ENCODE measurements at regions not wholly inside any gene's neighbourhood (a gene's known extent, or its start where the extent isn't known, plus 50 kb on each side); places are given as distances from the start of the nearest gene placed in this dataset.

GRCh38 chr10:10528563-10528910, 489.1 kb upstream of the CELF2 start:
- TF ChIP-seq, protein P1, sequence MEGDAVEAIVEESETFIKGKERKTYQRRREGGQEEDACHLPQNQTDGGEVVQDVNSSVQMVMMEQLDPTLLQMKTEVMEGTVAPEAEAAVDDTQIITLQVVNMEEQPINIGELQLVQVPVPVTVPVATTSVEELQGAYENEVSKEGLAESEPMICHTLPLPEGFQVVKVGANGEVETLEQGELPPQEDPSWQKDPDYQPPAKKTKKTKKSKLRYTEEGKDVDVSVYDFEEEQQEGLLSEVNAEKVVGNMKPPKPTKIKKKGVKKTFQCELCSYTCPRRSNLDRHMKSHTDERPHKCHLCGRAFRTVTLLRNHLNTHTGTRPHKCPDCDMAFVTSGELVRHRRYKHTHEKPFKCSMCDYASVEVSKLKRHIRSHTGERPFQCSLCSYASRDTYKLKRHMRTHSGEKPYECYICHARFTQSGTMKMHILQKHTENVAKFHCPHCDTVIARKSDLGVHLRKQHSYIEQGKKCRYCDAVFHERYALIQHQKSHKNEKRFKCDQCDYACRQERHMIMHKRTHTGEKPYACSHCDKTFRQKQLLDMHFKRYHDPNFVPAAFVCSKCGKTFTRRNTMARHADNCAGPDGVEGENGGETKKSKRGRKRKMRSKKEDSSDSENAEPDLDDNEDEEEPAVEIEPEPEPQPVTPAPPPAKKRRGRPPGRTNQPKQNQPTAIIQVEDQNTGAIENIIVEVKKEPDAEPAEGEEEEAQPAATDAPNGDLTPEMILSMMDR (IDR thresholded peaks at IDR 0.05; ENCODE audit: low read depth, low read length, missing input control): no peak
- TF ChIP-seq TAF1 (conservative IDR thresholded peaks at IDR 0.05) (no peak), RAD21 (IDR thresholded peaks at IDR 0.05) (no peak), FOXA2 (IDR thresholded peaks at IDR 0.05) (no peak), RXRA (IDR thresholded peaks at IDR 0.05) (no peak), HNF4G (IDR thresholded peaks at IDR 0.05) (no peak), REST (IDR thresholded peaks at IDR 0.05) (no peak), EGR1 (IDR thresholded peaks at IDR 0.05; ENCODE audit: low read depth in 2 of 2) (no peak), JUND (IDR thresholded peaks at IDR 0.05) (no peak), FOXA1 (IDR thresholded peaks at IDR 0.05) (no peak), YY1 (IDR thresholded peaks at IDR 0.05) (no peak), NR2F2 (IDR thresholded peaks at IDR 0.05) (no peak), SP1 (IDR thresholded peaks at IDR 0.05) (no peak), GABPA (IDR thresholded peaks at IDR 0.05 in 1 of 2, conservative IDR thresholded peaks at IDR 0.05 in 1 of 2) (no peak), ATF3 (IDR thresholded peaks at IDR 0.05) (no peak), HNF4A (conservative IDR thresholded peaks at IDR 0.05) (no peak)
- TF ChIP-seq, protein P2, sequence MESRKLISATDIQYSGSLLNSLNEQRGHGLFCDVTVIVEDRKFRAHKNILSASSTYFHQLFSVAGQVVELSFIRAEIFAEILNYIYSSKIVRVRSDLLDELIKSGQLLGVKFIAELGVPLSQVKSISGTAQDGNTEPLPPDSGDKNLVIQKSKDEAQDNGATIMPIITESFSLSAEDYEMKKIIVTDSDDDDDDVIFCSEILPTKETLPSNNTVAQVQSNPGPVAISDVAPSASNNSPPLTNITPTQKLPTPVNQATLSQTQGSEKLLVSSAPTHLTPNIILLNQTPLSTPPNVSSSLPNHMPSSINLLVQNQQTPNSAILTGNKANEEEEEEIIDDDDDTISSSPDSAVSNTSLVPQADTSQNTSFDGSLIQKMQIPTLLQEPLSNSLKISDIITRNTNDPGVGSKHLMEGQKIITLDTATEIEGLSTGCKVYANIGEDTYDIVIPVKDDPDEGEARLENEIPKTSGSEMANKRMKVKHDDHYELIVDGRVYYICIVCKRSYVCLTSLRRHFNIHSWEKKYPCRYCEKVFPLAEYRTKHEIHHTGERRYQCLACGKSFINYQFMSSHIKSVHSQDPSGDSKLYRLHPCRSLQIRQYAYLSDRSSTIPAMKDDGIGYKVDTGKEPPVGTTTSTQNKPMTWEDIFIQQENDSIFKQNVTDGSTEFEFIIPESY (IDR thresholded peaks at IDR 0.05): no peak
- TF ChIP-seq, protein P3, sequence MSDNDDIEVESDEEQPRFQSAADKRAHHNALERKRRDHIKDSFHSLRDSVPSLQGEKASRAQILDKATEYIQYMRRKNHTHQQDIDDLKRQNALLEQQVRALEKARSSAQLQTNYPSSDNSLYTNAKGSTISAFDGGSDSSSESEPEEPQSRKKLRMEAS (IDR thresholded peaks at IDR 0.05): no peak
- no peak overlapping the region for H3K27ac ChIP-seq (ENCODE audit: low read depth in 1 of 2, low read length in 2 of 2)
- H3K4me3 ChIP-seq (ENCODE audit: low read depth in 1 of 3, low read length in 3 of 3): no peak overlapping the region
- H3K9me3 ChIP-seq (ENCODE audit: control insufficient read depth in 4 of 4, low read length in 3 of 4): no peaks in the 10 kb centered on the region
- H3K27me3 ChIP-seq (ENCODE audit: control insufficient read depth in 4 of 4, insufficient read depth in 4 of 4, low read length in 3 of 4): peaks cover 0 to 2% (median 0%) of the 10 kb centered on the region in 4 donors
- no peak for DNase-seq (ENCODE audit: low spot score)
- H3K36me3 ChIP-seq (ENCODE audit: control insufficient read depth in 4 of 4, insufficient read depth in 3 of 4, low read depth in 1 of 4, low read length in 3 of 4): no peaks in the 10 kb centered on the region
- no peaks in the 10 kb centered on the region for H3K4me1 ChIP-seq (ENCODE audit: control insufficient read depth in 4 of 4, insufficient read depth in 4 of 4, low read length in 3 of 4)
- H3K9ac ChIP-seq (ENCODE audit: low read depth in 1 of 2, low read length in 2 of 2): no peak overlapping the region
- WGBS: 88% methylated on average over 3 of the region's 3 CpGs
